Tibial nerve (tissue), 4 donors: ENCODE measurements at regions not wholly inside any gene's neighbourhood (a gene's known extent, or its start where the extent isn't known, plus 50 kb on each side); places are given as distances from the start of the nearest gene placed in this dataset.

Experiments
- CTCF ChIP-seq, 5 experiments: fragments of 200-600 bp in 3 of 5; fragments of 450-650 bp in 2 of 5; sonication (generic) in 3 of 5; IDR thresholded peaks; one replicate each; pipeline ENCODE4 v1.5.1; 2016 to 2019; ENCODE audit warnings: antibody characterized with exemption in 5 of 5, mild to moderate bottlenecking in 3 of 5, moderate library complexity in 2 of 5
- EP300 ChIP-seq, 2 donors: sonication (generic); formaldehyde crosslinking; IDR thresholded peaks; one replicate each; pipeline ENCODE4 v1.6.1; 2017; ENCODE audit warnings: antibody characterized with exemption in 2 of 2, mild to moderate bottlenecking in 1 of 2
- POLR2A ChIP-seq, 2 donors: fragments of 450-650 bp; IDR thresholded peaks; one replicate each; pipeline ENCODE4 v1.6.1; 2017; ENCODE audit warnings: antibody characterized with exemption in 2 of 2, mild to moderate bottlenecking in 2 of 2, moderate library complexity in 2 of 2

GRCh38 chr3:178152031-178152806 lies 384.0 kb upstream of the KCNMB2 start:
- no peak for TF ChIP-seq CTCF (IDR thresholded peaks at IDR 0.05)
- no peak for TF ChIP-seq POLR2A (IDR thresholded peaks at IDR 0.05)
- no peak for TF ChIP-seq EP300 (IDR thresholded peaks at IDR 0.05)
